ENCODE measurements at regions not wholly inside any gene's neighbourhood (a gene's known extent, or its start where the extent isn't known, plus 50 kb on each side); places are given as distances from the start of the nearest gene placed in this dataset.

DNA sequence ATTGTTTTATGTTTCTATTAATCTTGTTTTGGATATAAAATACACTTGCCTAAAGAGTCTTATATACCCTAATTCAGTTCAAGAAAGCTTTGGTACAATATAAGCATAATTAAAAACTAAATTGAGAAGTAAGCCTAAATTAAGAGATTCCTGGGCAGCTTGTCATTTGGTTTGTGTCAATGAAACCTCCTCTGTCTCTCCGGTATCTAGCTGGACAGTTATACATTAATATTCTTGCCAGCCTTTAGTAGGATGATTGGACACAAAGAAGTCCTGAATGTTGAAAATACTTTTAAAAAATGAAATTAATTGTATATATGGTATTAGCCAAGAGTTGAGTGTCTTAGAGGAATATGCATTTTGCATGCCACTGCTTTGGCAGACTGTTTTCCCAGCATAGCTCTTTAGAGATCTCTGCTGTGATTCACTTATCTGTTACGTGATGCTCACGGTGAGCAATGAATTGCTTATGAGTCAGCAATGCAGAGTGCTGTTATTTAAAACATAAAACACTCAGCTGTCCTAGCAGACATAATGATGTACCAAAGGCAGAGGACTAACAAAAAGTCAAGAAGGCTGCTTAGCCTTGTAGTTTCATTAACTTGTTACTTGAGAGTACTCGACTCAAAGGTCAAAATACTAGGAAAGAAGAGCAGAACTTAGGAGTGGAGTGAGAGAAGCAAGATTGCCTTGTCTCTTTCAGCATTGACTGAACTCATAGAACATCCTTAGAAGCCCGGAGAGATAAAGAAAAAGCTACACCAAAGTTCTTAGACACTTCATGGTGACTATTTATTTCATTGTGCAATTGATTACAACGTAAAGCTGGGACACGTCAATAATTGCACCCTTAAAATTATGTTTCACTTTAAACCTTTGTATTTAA is 1296.1 kb upstream of the PCDH7 start:
- no peak for DNase-seq

DNA sequence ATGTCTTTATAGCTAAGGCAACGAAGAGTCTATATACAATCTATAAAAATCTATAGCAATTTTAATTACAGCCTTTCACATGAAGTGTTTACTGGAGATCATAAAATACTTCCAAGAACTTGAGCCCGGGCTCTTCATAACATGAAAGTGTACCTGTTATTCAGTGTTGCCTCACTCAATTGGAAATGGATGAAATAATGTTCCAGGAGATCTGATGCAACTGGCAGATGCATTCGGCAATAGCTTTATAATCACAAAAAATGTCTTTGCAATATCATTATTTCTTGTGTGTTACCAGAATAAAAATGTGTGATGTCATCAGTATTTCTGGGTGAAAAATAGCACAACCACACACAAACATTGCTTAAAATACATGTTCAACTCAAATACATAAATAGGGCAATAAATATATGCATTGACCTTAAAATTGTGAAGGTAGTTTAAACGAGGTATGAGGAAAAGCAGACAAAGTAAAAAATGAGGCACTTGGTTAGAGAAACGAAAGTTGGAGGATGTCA is 1266.8 kb upstream of the PCDH7 start:
- no peak for DNase-seq

DNA sequence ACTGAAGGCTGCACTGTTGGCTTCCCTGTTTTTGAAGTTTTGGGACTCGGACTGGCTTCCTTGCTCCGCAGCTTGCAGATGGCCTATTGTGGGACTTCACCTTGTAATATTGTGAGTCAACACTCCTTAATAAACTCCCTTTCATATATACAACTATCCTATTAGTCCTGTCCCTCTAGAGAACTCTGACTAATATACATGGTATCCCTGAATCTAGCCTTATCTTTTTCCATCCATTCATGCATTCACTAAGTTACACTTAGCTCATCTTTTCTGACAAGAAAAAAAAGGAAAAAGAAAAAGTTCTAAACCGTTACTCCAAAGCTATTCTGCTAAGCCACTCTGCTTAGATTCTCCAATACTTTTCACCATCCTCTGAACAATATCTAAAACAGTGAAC is 1260.2 kb upstream of the PCDH7 start:
- no peak for DNase-seq

DNA sequence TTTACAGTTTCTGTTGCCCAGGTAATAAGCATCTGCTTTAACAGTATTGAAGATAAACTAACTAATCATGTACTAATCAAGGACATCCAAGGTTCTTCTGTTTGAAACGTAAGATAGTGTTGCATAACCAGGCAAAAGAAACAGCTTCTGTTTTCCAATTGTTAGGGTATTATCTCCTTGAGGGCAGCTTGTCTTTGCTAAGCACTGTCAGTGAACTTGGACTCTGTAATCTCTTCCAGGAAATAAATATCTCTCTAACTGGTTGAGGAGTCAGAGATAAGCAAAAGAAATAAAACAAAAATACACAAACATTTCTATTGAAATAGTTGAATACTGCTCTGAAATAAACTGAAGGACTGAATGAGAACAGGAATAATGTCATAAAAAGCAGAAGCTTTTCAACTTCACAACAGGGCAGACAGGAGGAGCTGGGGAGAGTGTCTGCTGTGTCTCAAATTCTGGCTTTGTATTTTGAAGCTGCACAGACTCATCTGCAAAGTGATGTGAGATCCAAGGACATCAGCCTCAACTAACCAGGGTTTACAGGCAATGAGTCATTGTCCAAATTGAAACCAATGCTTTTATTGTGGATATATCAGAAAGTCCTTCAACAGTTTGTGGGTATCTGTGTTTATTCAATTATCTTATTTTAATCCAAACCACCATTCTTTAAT is 1253.0 kb upstream of the PCDH7 start:
- DNase-seq, result no peak
